Omental fat pad (tissue), 3 donors: ENCODE measurements at regions not wholly inside any gene's neighbourhood (a gene's known extent, or its start where the extent isn't known, plus 50 kb on each side); places are given as distances from the start of the nearest gene placed in this dataset.

Experiments used
- ATAC-seq: fragments of 150-250 bp; one replicate; pipeline ENCODE4 v1.9.1; 2016; ENCODE audit warnings: mild to moderate bottlenecking, moderate library complexity; ENCODE audit not compliant: low FRiP score
- DNase-seq: peaks from one replicate; pipeline ENCODE4 v3.0.0-alpha.2; 2019; ENCODE audit warnings: low spot score
- CTCF ChIP-seq, 3 donors: fragments of 450-650 bp; IDR thresholded peaks; one replicate each; pipeline ENCODE4 v1.5.1; 2016 to 2017; ENCODE audit warnings: antibody characterized with exemption in 3 of 3, mild to moderate bottlenecking in 3 of 3, moderate library complexity in 2 of 3

- ATAC-seq (no peak), DNase-seq (no peak)
- no peak for TF ChIP-seq CTCF (IDR thresholded peaks at IDR 0.05)
These were observed 75.5 kb upstream of the FZD10 start for GRCh38 chr12:130086797-130087196.

- DNase-seq (no peak), ATAC-seq (no peak)
- TF ChIP-seq CTCF (IDR thresholded peaks at IDR 0.05) = no peak
These were observed 75.0 kb upstream of the FZD10 start for GRCh38 chr12:130087222-130087621.

- no peak for TF ChIP-seq CTCF (IDR thresholded peaks at IDR 0.05)
- no peak for DNase-seq
- no peak for ATAC-seq
These were observed 73.8 kb upstream of the FZD10 start for GRCh38 chr12:130088504-130088903.

- DNase-seq = no peak
- ATAC-seq = no peak
- no peak for TF ChIP-seq CTCF (IDR thresholded peaks at IDR 0.05)
These were observed 71.7 kb upstream of the FZD10 start for GRCh38 chr12:130090542-130090941.

- ATAC-seq (no peak), DNase-seq (no peak)
- TF ChIP-seq CTCF (IDR thresholded peaks at IDR 0.05) = no peak
These were observed 68.9 kb upstream of the FZD10 start for GRCh38 chr12:130093380-130093779.

GRCh38 chr12:130097342-130097741 is 64.9 kb upstream of the FZD10 start:
- no peak for DNase-seq
- no peak for TF ChIP-seq CTCF (IDR thresholded peaks at IDR 0.05)
- no peak for ATAC-seq

- DNase-seq = no peak
- no peak for TF ChIP-seq CTCF (IDR thresholded peaks at IDR 0.05)
These were observed 64.4 kb upstream of the FZD10 start for GRCh38 chr12:130097798-130098255.

More at GRCh38 chr12:130097798-130098255, 64.4 kb upstream of the FZD10 start:
- ATAC-seq = no peak
